ENCODE measurements at regions not wholly inside any gene's neighbourhood (a gene's known extent, or its start where the extent isn't known, plus 50 kb on each side); places are given as distances from the start of the nearest gene placed in this dataset.

- TF ChIP-seq CTCF (conservative IDR thresholded peaks at IDR 0.05; ENCODE audit: low read length), result no peak
- no peak for DNase-seq (ENCODE audit: low read depth)
- H3K4me3 ChIP-seq (ENCODE audit: low read length), result no peak overlapping the region
These were observed 176.5 kb upstream of the DKK2 start for GRCh38 chr4:107212565-107212964.

GRCh38 chr4:107210450-107211239, 174.5 kb upstream of the DKK2 start:
- DNase-seq (ENCODE audit: low read depth), result peak; percentile 48
- H3K4me3 ChIP-seq (ENCODE audit: low read length), result peak overlapping the region; percentile 37
- TF ChIP-seq CTCF (conservative IDR thresholded peaks at IDR 0.05; ENCODE audit: low read length), result no peak

- TF ChIP-seq CTCF (conservative IDR thresholded peaks at IDR 0.05; ENCODE audit: low read length), result no peak
- DNase-seq (ENCODE audit: low read depth), result no peak
These were observed 167.6 kb upstream of the DKK2 start for GRCh38 chr4:107203733-107204132.

GRCh38 chr4:107202744-107203143, 166.6 kb upstream of the DKK2 start:
- no peak overlapping the region for H3K4me3 ChIP-seq (ENCODE audit: low read length)
- DNase-seq (ENCODE audit: low read depth), result no peak
- no peak for TF ChIP-seq CTCF (conservative IDR thresholded peaks at IDR 0.05; ENCODE audit: low read length)

More at GRCh38 chr4:107203733-107204132, 167.6 kb upstream of the DKK2 start:
- H3K4me3 ChIP-seq (ENCODE audit: low read length), result no peak overlapping the region

GRCh38 chr4:107197121-107197520, 161.0 kb upstream of the DKK2 start:
- no peak for DNase-seq (ENCODE audit: low read depth)
- H3K4me3 ChIP-seq (ENCODE audit: low read length), result no peak overlapping the region
- TF ChIP-seq CTCF (conservative IDR thresholded peaks at IDR 0.05; ENCODE audit: low read length), result no peak

GRCh38 chr4:107196312-107196711, 160.2 kb upstream of the DKK2 start:
- DNase-seq (ENCODE audit: low read depth), result no peak
- no peak overlapping the region for H3K4me3 ChIP-seq (ENCODE audit: low read length)
- no peak for TF ChIP-seq CTCF (conservative IDR thresholded peaks at IDR 0.05; ENCODE audit: low read length)

- no peak for TF ChIP-seq CTCF (conservative IDR thresholded peaks at IDR 0.05; ENCODE audit: low read length)
- no peak overlapping the region for H3K4me3 ChIP-seq (ENCODE audit: low read length)
- no peak for DNase-seq (ENCODE audit: low read depth)
These were observed 157.9 kb upstream of the DKK2 start for GRCh38 chr4:107194005-107194404.

All from AG10803 (cell line).